Natural killer cell (primary cell): ENCODE measurements at regions not wholly inside any gene's neighbourhood (a gene's known extent, or its start where the extent isn't known, plus 50 kb on each side); places are given as distances from the start of the nearest gene placed in this dataset.

Source experiments
- ATAC-seq, 3 donors: fragments of 150-1000 bp in 2 of 3; fragments of 200-7000 bp in 1 of 3; cut with Tn5 transposase; 1 replicate in 1 of 3; 2 replicates in 2 of 3; pipeline ENCODE4 v1.10.0; 2021; ENCODE audit warnings: mild to moderate bottlenecking in 2 of 3, moderate library complexity in 2 of 3
- DNase-seq, 2 donors: peaks; one replicate each; pipeline versions ENCODE4 v3.0.0 to v3.0.0-alpha.2; 2013 to 2021; ENCODE audit warnings: mixed read lengths in 1 of 2
- H3K27ac ChIP-seq: one replicate; pipeline ENCODE4 v1.5.1; 2013; ENCODE audit warnings: mild to moderate bottlenecking, low read length
- H3K27me3 ChIP-seq: one replicate; pipeline ENCODE4 v1.6.1; 2013; ENCODE audit warnings: low read length; ENCODE audit not compliant: control insufficient read depth, insufficient read depth
- H3K36me3 ChIP-seq: one replicate; pipeline ENCODE4 v1.6.1; 2013; ENCODE audit warnings: low read length; ENCODE audit not compliant: control insufficient read depth, insufficient read depth
- H3K4me1 ChIP-seq: one replicate; pipeline ENCODE4 v1.6.1; 2013; ENCODE audit warnings: low read length; ENCODE audit not compliant: control insufficient read depth, insufficient read depth
- H3K4me3 ChIP-seq: one replicate; pipeline ENCODE4 v1.5.1; 2013; ENCODE audit warnings: low read length
- H3K9me3 ChIP-seq: one replicate; pipeline ENCODE4 v1.6.1; 2013; ENCODE audit warnings: low read length; ENCODE audit not compliant: control insufficient read depth, insufficient read depth
- H3K27ac Mint-ChIP-seq, 2 donors: one replicate each; pipeline ENCODE4 v1.8.0; 2022; ENCODE audit warnings: mild to moderate bottlenecking in 2 of 2, mixed read lengths in 2 of 2, moderate library complexity in 1 of 2
- H3K27me3 Mint-ChIP-seq, 2 donors: one replicate each; pipeline ENCODE4 v1.8.0; 2022; ENCODE audit warnings: low read depth in 2 of 2, mixed read lengths in 2 of 2
- H3K36me3 Mint-ChIP-seq: one replicate; pipeline ENCODE4 v1.8.0; 2022; ENCODE audit warnings: mixed read lengths
- H3K4me1 Mint-ChIP-seq, 2 donors: one replicate each; pipeline ENCODE4 v1.8.0; 2022; ENCODE audit warnings: mixed read lengths in 2 of 2
- H3K4me3 Mint-ChIP-seq: one replicate; pipeline ENCODE4 v1.8.0; 2022; ENCODE audit warnings: mild to moderate bottlenecking, moderate library complexity, mixed read lengths
- H3K9me3 Mint-ChIP-seq, 2 donors: one replicate each; pipeline ENCODE4 v1.8.0; 2022; ENCODE audit warnings: mixed read lengths in 2 of 2
- WGBS: methylation state at CpG from one replicate; pipeline ENCODE4 v1.1.7; 2013; ENCODE audit warnings: missing lambda C conversion rate; ENCODE audit not compliant: insufficient coverage; 5-methylcytosine and 5-hydroxymethylcytosine counted together
- intact Hi-C: fragments of 100-400 bp; cut with micrococcal nuclease; formaldehyde crosslinking; loops from one replicate; pipeline ENCODE4 v1.14.2; 2022
- TF ChIP-seq, protein P1 (sequence below): fragments of 200-600 bp; IDR thresholded peaks from one replicate; pipeline ENCODE4 v1.8.0; 2022; ENCODE audit warnings: antibody characterized with exemption

DNA sequence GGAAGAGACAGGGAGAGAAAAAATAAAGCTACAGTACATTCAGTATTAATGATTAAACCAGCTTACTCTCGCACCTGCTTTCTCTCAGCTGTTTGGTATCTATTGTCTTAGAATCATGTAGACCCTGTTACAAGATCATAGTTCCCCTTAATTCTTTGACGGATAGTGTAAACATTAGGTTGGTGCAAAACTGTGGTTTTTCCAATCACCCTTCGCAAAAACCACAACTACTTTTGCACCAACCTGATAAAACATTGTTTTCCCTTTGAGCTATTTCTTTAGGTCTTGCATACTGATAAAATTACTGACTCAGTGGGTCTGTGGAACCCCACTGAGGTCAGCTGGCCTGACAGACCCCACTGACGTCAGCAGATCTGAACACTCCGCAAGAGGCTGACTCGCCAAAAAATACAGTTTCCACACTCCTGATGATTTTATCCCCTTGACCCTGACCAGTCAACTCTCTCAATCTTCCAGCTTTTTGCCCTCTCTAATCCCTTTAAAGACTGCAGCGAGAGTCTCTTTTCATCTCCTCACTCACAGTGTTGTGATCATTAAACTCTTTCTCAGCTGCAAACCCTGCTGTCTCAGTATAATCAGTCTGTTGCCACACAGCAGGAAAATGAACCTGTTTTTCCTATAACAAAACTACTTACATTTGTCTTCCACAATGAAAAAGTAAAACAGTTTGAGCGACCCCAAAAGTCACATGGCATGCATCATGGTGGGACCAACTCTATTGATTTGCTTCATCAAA lies 123.9 kb downstream of the SLITRK6 start:
- Histone ChIP-seq H3K9me3 (no peaks in the 10 kb centered on the region), H3K4me3 (no peak overlapping the region), H3K27ac (no peak overlapping the region), H3K27me3 (no peaks in the 10 kb centered on the region), H3K36me3 (no peaks in the 10 kb centered on the region), H3K4me1 (no peaks in the 10 kb centered on the region)
- WGBS = 59% methylated on average over 7 of the region's 8 CpGs
- DNase-seq (no peak), ATAC-seq (no peak)
- Mint-ChIP-seq H3K9me3 (peaks cover 12 to 18% of the 10 kb centered on the region in 2 donors), H3K36me3 (peaks cover 12% of the 10 kb centered on the region), H3K4me1 (no peaks in the 10 kb centered on the region), H3K4me3 (no peak overlapping the region), H3K27ac (no peak overlapping the region), H3K27me3 (no peaks in the 10 kb centered on the region)
- TF ChIP-seq, protein P1, sequence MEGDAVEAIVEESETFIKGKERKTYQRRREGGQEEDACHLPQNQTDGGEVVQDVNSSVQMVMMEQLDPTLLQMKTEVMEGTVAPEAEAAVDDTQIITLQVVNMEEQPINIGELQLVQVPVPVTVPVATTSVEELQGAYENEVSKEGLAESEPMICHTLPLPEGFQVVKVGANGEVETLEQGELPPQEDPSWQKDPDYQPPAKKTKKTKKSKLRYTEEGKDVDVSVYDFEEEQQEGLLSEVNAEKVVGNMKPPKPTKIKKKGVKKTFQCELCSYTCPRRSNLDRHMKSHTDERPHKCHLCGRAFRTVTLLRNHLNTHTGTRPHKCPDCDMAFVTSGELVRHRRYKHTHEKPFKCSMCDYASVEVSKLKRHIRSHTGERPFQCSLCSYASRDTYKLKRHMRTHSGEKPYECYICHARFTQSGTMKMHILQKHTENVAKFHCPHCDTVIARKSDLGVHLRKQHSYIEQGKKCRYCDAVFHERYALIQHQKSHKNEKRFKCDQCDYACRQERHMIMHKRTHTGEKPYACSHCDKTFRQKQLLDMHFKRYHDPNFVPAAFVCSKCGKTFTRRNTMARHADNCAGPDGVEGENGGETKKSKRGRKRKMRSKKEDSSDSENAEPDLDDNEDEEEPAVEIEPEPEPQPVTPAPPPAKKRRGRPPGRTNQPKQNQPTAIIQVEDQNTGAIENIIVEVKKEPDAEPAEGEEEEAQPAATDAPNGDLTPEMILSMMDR = no peak
- intact Hi-C loops = no loop called here

DNA sequence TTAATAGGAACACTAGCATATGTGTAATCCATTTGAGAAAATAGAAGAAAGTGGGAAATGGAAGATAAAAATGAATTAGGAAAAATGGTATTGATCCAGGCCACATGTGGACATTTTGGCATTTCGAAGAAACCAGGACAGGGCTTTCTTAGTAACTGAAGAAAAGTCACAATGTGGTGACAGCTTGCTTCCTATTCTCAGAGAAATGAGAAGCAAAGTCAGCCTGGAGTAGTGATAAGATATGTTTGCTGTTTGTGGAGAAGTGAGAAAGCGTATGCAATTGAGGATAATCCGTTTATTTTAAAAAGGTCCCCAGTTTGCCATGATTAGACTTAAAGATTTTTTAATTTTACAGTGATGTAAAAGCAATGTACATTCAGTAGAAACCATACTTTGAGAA lies 127.9 kb downstream of the SLITRK6 start:
- Histone ChIP-seq H3K27me3 (no peaks in the 10 kb centered on the region), H3K4me1 (no peaks in the 10 kb centered on the region), H3K9me3 (no peaks in the 10 kb centered on the region), H3K27ac (no peak overlapping the region), H3K4me3 (no peak overlapping the region), H3K36me3 (no peaks in the 10 kb centered on the region)
- TF ChIP-seq, protein P1 = no peak
- intact Hi-C loops = no loop called here
- no peak overlapping the region for H3K4me3 Mint-ChIP-seq
- whole genome bisulfite sequencing = 84% methylated on average over 3 of the region's 3 CpGs
- no peaks in the 10 kb centered on the region for H3K27me3 Mint-ChIP-seq
- H3K4me1 Mint-ChIP-seq = no peaks in the 10 kb centered on the region
- H3K9me3 Mint-ChIP-seq = peaks cover 24 to 29% of the 10 kb centered on the region in 2 donors
- ATAC-seq (no peak), DNase-seq (no peak)
- no peak overlapping the region for H3K27ac Mint-ChIP-seq
- peaks cover 12% of the 10 kb centered on the region for H3K36me3 Mint-ChIP-seq

DNA sequence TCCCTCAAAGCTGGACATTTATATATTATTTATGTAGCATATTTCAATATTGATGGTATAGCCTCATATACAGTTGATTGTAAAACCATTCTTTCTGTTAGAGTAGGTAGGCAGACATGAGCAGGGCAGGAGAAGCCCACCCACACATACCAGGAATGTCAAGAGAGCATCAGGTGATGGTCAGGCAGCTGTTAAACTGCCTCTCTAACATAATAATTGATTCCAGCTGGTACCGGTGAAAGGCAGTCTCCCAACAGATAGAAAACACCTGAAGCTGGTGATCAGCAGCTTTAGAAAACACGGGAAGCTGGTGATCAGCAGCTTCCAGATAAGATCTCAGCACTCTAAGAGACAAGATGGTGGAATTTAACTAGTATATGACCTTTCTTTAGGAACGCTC lies 132.9 kb downstream of the SLITRK6 start:
- no peak overlapping the region for H3K4me3 Mint-ChIP-seq
- DNase-seq (no peak), ATAC-seq (no peak)
- Histone ChIP-seq H3K27me3 (no peaks in the 10 kb centered on the region), H3K36me3 (no peaks in the 10 kb centered on the region), H3K27ac (no peak overlapping the region), H3K4me1 (no peaks in the 10 kb centered on the region), H3K4me3 (no peak overlapping the region), H3K9me3 (no peaks in the 10 kb centered on the region)
- no peaks in the 10 kb centered on the region for H3K27me3 Mint-ChIP-seq
- TF ChIP-seq, protein P1 = no peak
- H3K9me3 Mint-ChIP-seq = peaks cover 25 to 30% of the 10 kb centered on the region in 2 donors
- intact Hi-C loops = no loop called here
- 70% methylated on average over 2 of the region's 3 CpGs for WGBS
- H3K36me3 Mint-ChIP-seq = no peaks in the 10 kb centered on the region
- H3K4me1 Mint-ChIP-seq = no peaks in the 10 kb centered on the region
- H3K27ac Mint-ChIP-seq = no peak overlapping the region

DNA sequence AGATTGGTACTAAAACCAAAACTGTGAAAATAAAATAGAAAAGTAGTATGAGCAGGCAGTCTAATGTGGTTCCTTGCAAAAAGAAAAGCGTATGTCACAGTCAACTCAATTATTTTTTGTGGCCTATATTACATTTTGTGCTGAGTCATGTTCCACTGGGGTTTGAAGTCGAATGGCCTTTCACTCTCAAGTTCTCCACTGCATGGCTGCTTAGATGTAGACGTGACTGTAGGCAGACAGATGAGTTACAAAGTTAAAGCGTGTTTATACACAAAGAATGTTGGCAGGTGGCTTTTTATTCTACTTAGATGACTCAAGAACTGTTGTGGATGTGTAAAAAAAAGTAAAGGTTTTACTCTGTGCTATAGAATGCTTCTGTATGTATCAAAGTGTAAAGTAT lies 133.9 kb downstream of the SLITRK6 start:
- intact Hi-C loops = no loop called here
- H3K4me1 Mint-ChIP-seq = no peaks in the 10 kb centered on the region
- H3K9me3 Mint-ChIP-seq = peaks cover 22 to 27% of the 10 kb centered on the region in 2 donors
- DNase-seq (no peak), ATAC-seq (no peak)
- TF ChIP-seq, protein P1 = no peak
- no peaks in the 10 kb centered on the region for H3K27me3 ChIP-seq
- no peak overlapping the region for H3K27ac ChIP-seq
- no peaks in the 10 kb centered on the region for H3K27me3 Mint-ChIP-seq
- H3K36me3 ChIP-seq = no peaks in the 10 kb centered on the region
- H3K36me3 Mint-ChIP-seq = no peaks in the 10 kb centered on the region
- no peak overlapping the region for H3K4me3 Mint-ChIP-seq
- 13% methylated on average over 4 of the region's 4 CpGs for WGBS
- no peak overlapping the region for H3K4me3 ChIP-seq
- H3K9me3 ChIP-seq = no peaks in the 10 kb centered on the region
- no peaks in the 10 kb centered on the region for H3K4me1 ChIP-seq
- H3K27ac Mint-ChIP-seq = no peak overlapping the region
